IPS DF 4.7 (cell line): ENCODE measurements at regions not wholly inside any gene's neighbourhood (a gene's known extent, or its start where the extent isn't known, plus 50 kb on each side); places are given as distances from the start of the nearest gene placed in this dataset.
"Not testable (repeated sequence)": the region's sequence is repeated elsewhere in the genome, so short reads cannot be mapped to it uniquely, and the experiment has no call there.

Source experiments
- DNase-seq: peaks from one replicate; pipeline ENCODE4 v3.0.0-alpha.2; 2013; ENCODE audit warnings: low spot score; ENCODE audit errors: extremely low read depth

- DNase-seq, result no peak
Measured at GRCh38 chr2:175872721-175873120, 129.3 kb downstream of the LNPK start.

GRCh38 chr2:175872005-175872348, 130.1 kb downstream of the LNPK start:
- no peak for DNase-seq

DNA sequence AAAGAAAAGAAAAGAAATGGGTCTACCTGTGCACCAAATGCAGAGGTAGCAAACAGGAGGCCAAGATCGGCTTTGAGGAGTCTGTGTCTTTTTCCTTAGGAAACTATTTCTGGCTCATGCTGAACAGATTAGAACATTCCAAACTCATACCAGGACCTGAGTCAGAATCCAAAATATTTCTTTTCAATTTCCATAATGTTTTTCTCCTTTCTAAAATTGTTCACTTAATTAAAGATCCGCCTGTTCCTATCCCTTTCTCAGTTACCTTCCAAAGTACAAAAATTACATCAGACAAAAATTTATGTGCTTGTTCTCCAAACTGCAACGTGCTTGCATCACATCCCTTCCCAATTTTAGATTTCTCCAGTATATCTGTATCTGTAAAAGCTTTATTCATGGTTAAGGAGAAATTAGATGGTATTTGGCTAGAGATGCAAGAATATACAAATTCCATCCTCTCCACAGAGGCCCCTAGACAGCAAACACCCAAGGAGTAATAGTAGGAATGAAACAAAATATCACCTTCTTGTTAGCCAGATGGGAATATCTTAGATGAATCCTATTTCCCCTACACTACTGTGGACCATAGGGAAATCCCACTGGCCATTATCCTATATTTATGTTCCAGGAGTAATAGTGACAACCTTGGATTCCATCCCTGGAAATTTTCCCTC, 130.6 kb downstream of the LNPK start:
- no peak for DNase-seq

GRCh38 chr2:175865716-175866115, 136.4 kb downstream of the LNPK start:
- no peak for DNase-seq

DNA sequence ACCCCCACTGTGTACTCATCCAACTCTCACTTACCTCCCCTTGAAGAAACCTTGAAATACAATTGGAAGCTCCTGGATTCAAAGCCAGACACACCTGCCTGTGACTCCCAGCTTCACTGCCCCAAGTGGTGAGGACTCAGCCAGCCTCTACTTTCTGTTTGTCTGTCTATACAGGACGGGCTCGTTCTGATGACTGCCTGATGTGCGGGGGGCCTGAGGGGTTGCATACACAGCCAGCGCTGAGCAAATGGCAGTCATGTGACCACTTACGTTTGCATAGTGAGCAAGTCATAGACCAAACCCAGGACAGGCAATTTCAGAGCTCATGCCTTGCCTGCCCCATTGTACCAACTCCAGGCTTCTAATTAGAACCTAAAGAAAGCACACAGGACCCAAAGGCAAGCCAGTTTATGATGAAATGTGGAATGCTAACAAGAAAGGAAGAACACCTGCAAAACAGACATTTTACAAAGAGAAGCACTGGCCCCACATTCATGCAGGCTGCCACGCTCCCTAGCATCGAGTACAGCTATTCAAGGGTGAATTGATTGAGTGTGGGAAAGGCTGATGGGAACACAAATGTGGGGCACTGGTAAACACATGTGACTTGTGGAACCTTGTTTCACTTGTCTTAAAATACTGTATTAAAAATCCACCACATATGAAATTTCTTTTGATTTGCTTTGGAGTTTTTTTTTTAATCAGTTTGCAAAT, 137.8 kb downstream of the LNPK start:
- DNase-seq, result no peak

DNA sequence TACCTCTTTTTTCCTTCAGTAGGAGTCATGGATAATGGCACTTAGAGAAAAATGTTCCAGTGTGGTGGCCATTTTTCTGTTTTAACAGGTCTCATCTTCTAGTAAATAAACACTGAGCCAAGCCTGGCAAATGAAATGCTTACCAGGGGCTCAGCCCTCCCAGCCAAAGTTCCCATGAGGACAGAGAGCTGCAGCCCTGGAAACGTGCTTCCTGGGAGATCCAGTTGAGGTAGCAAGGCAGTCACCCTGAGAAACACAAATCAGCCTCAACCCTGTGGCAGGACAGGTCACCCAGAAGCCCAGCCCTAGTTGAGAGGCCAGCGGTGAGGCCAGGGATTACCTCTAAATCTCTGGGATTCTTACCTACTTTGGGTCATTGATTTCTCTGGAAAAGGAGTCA, 140.1 kb downstream of the LNPK start:
- DNase-seq, result no peak

DNA sequence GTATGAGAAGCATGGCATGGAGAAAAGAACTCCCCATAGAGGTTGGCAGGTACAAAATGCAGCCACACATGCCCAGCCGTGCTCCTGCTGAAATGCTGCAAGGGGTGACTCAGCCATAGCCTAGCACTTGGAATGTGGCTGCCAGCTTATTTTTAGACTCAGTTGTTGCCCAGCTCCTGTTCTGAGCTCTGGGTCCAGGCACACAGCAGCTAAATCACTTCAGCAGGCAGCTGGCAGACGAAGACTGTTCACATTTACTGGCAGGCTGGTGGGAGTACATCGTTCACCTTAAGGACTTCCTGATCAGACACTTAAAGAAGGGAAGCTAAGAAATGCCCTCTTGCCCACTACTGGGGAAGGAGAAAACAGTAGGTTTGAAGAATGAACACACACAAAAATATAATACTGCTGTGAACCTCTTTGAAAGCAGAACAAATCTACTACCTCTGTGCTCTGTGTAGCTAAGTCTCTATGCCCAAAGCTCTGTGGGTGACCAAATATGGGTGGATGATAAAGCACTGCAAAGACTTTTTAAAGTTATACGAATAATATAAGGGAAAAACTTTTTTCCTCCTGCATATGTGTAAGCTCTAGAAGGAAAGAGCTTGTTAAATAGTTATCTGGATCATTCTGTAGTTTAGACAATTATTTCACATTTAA, 146.1 kb downstream of the LNPK start:
- no peak for DNase-seq

- DNase-seq, result no peak
Measured at GRCh38 chr2:175855236-175855635, 146.8 kb downstream of the LNPK start.

DNA sequence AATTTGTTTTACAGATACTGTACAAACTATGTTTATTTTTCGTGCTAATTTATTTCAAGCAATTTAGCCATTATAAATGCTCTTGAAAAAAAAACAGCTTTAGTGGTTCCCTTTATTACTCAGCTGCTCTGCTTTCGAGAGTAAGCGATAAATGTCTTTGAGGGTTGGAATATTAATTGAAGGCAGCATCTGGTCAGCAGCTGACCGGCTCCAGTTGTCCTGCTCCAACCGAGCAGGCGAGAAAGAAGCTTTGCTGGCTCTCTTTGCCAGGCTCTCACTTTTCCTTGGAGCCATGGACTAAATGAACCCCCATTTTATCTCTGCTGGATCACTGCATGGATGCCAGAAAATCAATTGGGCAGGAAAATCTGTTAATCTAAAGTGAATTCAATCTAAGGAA, 147.4 kb downstream of the LNPK start:
- DNase-seq, result no peak

DNA sequence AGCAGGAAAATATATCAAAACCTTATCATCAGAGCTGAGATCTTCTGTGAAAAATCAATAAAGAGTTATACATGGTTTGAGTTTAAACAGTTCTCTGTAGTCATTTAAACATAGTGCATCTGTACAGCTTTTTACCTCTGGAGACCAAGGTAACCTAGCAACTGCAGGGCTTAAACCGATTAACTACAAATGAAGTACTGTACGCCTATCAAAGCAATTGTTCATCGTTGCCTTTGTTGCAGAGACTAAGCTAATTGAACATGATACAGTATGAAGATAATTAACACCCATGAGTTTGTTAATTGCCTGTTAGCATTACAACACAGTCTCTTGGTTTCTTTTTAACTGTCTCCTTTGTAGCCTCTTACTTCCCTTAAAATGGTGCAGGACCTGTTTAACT, 147.9 kb downstream of the LNPK start:
- DNase-seq, result no peak

DNA sequence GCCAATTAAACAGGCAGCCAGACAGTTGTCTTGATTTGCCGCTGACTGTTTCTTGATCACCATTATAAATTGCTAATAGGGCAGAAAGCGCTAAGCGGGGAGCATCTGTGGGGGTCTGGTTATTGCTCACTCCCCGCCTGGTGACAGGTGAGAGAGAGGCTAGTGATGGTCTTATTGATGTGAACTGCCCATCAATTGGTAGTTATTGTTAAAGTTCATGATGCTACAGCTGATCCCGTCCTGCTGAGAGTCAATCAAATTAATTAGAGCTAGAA, 148.5 kb downstream of the LNPK start:
- no peak for DNase-seq

DNA sequence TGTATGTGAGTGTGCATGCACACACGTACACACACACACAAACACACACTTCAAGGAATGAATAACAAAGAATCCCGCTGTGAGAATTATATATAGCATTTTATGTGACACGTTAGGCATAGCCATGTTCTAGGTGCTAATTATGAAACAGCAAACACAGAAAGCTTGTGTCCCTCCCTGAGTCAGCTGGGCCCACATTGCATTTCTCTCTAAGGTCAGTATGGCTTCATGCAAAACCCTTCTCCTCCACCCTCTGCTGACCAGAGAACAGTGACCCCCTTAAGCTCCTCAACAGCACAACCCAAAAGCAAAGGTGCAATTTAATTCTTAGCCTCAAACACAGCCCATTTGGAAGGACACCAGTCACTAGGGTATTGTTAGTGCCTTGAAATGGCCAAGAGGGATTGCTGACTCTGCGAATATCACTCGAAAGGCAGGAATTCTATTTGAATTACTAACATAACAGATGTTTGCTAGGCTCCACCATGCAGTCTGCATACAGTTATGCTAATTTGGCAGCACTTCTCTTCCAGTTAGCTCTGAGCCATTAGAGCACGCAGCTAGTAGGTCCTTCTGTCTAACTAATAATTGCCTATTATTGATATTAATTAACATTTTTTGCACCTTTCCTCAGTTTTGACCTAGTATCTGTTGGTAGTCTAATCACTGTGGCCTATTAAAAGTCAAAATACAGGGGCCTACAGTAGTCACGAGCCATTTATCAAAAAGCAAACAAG, 149.0 kb downstream of the LNPK start:
- no peak for DNase-seq

GRCh38 chr2:175847128-175847527, 154.9 kb downstream of the LNPK start:
- DNase-seq, result no peak

DNA sequence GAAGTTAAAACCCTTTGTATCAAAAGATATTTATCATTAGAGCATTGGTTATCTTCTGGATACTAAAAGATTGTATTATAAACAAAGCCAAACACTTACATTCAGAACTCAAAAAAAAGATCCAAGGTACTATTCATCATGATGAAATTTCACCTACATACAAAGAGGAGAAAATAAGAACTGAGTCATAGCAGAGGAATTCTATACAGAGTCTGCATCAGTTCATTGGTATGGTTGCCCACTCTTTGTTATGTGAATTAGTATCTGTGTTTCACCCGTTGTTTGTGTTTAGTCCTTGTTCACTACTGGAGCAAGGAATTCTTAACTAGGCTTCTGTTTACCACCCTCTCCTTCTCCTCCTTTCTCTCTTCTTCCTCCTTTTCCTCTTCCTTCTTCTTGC, 157.9 kb downstream of the LNPK start:
- DNase-seq, result no peak

DNA sequence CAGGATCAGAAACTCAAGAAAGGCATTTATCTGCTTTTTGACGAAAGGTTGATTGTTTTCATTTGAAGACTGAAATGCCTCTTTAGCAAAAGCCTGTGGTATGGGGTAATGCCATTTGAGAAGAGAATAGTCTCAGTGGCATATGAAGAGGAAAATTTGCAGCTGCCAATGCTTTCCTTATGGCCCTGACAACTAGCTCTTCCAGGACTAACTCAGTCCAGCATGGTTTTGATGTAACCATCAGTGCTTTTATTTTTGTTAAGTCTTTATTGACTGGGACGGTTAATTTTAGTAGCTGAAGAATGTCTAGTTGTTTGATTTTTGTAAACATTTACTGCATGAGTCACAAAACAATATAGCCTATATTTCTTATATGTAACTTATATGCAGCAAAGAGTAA, 158.4 kb downstream of the LNPK start:
- DNase-seq, result no peak

DNA sequence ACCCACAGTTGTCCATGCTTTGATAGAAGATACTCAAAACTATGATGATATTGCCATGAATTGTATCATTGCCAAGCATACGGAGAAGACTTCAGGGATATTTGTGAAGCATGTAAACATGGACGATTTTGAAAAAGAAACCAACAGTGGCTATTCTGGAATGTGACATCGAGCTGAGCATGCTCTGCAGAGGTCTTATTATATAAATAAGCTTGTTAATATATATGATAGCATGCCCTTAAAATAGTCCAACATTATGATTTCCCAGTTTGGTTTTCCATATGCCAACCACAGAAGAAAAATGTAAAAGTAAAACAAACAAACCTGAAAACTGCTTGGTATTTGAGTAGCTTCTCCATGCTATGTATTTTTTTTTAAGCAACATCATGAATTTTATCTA, 159.1 kb downstream of the LNPK start:
- no peak for DNase-seq

DNA sequence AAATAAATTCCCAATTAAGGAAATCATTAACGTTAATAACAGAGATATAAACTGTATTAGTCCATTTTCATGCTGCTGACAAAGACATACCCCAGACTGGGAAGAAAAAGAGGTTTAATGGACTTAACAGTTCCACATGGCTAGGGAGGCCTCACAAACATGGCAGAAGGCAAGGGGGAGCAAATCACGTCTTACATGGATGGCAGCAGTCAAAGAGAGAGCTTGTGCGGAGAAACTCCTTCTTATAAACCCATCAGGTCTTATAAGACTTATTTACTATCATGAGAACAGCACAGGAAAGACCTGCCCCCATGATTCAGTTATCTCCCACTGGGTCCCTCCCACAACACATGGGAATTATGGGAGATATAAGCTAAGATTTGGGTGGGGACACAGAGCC, 161.3 kb downstream of the LNPK start:
- not testable (repeated sequence) for DNase-seq

GRCh38 chr2:175840256-175840655, 161.8 kb downstream of the LNPK start:
- DNase-seq, result no peak

- no peak for DNase-seq
Measured at GRCh38 chr2:175838979-175839378, 163.1 kb downstream of the LNPK start.

- DNase-seq, result no peak
Measured at GRCh38 chr2:175837046-175837445, 165.0 kb downstream of the LNPK start.

- DNase-seq, result no peak
Measured at GRCh38 chr2:175836361-175836760, 165.7 kb downstream of the LNPK start.

- DNase-seq, result no peak
Measured at GRCh38 chr2:175834477-175834876, 167.6 kb downstream of the LNPK start.
